MCF 10A (cell line): ENCODE measurements at regions not wholly inside any gene's neighbourhood (a gene's known extent, or its start where the extent isn't known, plus 50 kb on each side); places are given as distances from the start of the nearest gene placed in this dataset.
"Not testable (repeated sequence)": the region's sequence is repeated elsewhere in the genome, so short reads cannot be mapped to it uniquely, and the experiment has no call there.

Experiments
- BruUV-seq: library from RNA; stranded (reverse); fragments of 400-500 nt; replicated peaks from 2 replicates; lab custom pipeline; 2021; lab: Mats Ljungman, UMichigan
- CTCF ChIA-PET: fragments of 300-600 bp; sonication (Branson Sonifier 250); formaldehyde crosslinking; extraction: SDS; loops from one replicate; lab custom pipeline; 2021; ENCODE audit warnings: antibody characterized with exemption, inconsistent platforms; lab: Yijun Ruan, JAX
- POLR2A ChIA-PET: fragments of 300-600, 350-650 bp; sonication (Branson Sonifier 250); formaldehyde crosslinking; extraction: SDS; loops from one replicate; lab custom pipeline; 2020; ENCODE audit warnings: antibody characterized with exemption, inconsistent platforms; lab: Yijun Ruan, JAX
- DNase-seq: peaks from one replicate; pipeline ENCODE4 v3.0.0-alpha.2; 2018; ENCODE audit not compliant: unreplicated experiment
- H3K27ac Mint-ChIP-seq: one replicate; pipeline ENCODE4 v1.8.0; 2022; ENCODE audit warnings: mild to moderate bottlenecking, low read depth, mixed read lengths; ENCODE audit not compliant: unreplicated experiment
- H3K27me3 Mint-ChIP-seq: one replicate; pipeline ENCODE4 v1.8.0; 2022; ENCODE audit warnings: mixed read lengths; ENCODE audit not compliant: insufficient read depth, unreplicated experiment
- H3K36me3 Mint-ChIP-seq: one replicate; pipeline ENCODE4 v1.8.0; 2022; ENCODE audit warnings: mild to moderate bottlenecking, moderate library complexity, mixed read lengths; ENCODE audit not compliant: insufficient read depth, unreplicated experiment
- H3K4me1 Mint-ChIP-seq: one replicate; pipeline ENCODE4 v1.8.0; 2022; ENCODE audit warnings: mixed read lengths; ENCODE audit not compliant: insufficient read depth, unreplicated experiment
- H3K4me3 Mint-ChIP-seq: one replicate; pipeline ENCODE4 v1.8.0; 2022; ENCODE audit warnings: mild to moderate bottlenecking, moderate library complexity, mixed read lengths; ENCODE audit not compliant: unreplicated experiment
- H3K9me3 Mint-ChIP-seq: one replicate; pipeline ENCODE4 v1.8.0; 2022; ENCODE audit warnings: mixed read lengths; ENCODE audit not compliant: unreplicated experiment
- CTCF ChIP-seq: fragments of 200-600 bp; IDR thresholded peaks from one replicate; pipeline ENCODE4 v1.8.0; 2022; ENCODE audit warnings: antibody characterized with exemption, mild to moderate bottlenecking; ENCODE audit not compliant: unreplicated experiment
- intact Hi-C: fragments of 100-400 bp; cut with micrococcal nuclease; formaldehyde crosslinking; loops from 2 replicates; pipeline ENCODE4 v1.14.1; 2022

- Mint-ChIP-seq H3K27ac (no peak overlapping the region), H3K9me3 (peaks cover 5% of the 10 kb centered on the region), H3K27me3 (no peaks in the 10 kb centered on the region), H3K36me3 (no peaks in the 10 kb centered on the region), H3K4me1 (no peaks in the 10 kb centered on the region), H3K4me3 (no peak overlapping the region)
- POLR2A ChIA-PET = no interaction called here
- CTCF ChIA-PET = no interaction called here
- no TSS peak for BruUV-seq
- intact Hi-C loops = no loop called here
- no peak for DNase-seq
- TF ChIP-seq CTCF = no peak
Observed at GRCh38 chr18:47654988-47655387, 275.5 kb downstream of the SMAD2 start.

- H3K4me3 Mint-ChIP-seq = no peak overlapping the region
- no peak for TF ChIP-seq CTCF
- no peaks in the 10 kb centered on the region for H3K27me3 Mint-ChIP-seq
- no peaks in the 10 kb centered on the region for H3K4me1 Mint-ChIP-seq
- intact Hi-C loops = no loop called here
- H3K36me3 Mint-ChIP-seq = no peaks in the 10 kb centered on the region
- H3K27ac Mint-ChIP-seq = no peak overlapping the region
- no peaks in the 10 kb centered on the region for H3K9me3 Mint-ChIP-seq
- CTCF ChIA-PET = interaction anchor here (0.7 kb wide), 1 partner anchor 104 kb away, joined by 3 read pairs; no protein-coding TSS in a partner anchor
- BruUV-seq = no TSS peak
- no peak for DNase-seq
- POLR2A ChIA-PET = no interaction called here
Observed at GRCh38 chr18:47644896-47645295, 285.6 kb downstream of the SMAD2 start.

GRCh38 chr18:47637551-47637950, 292.9 kb downstream of the SMAD2 start:
- POLR2A ChIA-PET, BruUV-seq: not testable (repeated sequence)

GRCh38 chr18:47635416-47635815, 295.0 kb downstream of the SMAD2 start:
- Mint-ChIP-seq H3K27ac (no peak overlapping the region), H3K36me3 (no peaks in the 10 kb centered on the region), H3K4me1 (no peaks in the 10 kb centered on the region), H3K4me3 (no peak overlapping the region), H3K9me3 (no peaks in the 10 kb centered on the region), H3K27me3 (peaks cover 40% of the 10 kb centered on the region)
- ChIA-PET CTCF (no interaction called here), POLR2A (no interaction called here)
- no peak for TF ChIP-seq CTCF
- intact Hi-C loops = no loop called here
- no peak for DNase-seq
- BruUV-seq = no TSS peak

More at GRCh38 chr18:47637551-47637950, 292.9 kb downstream of the SMAD2 start:
- intact Hi-C loops, H3K4me1 Mint-ChIP-seq, H3K27ac Mint-ChIP-seq, CTCF ChIA-PET, H3K9me3 Mint-ChIP-seq, H3K36me3 Mint-ChIP-seq, DNase-seq, H3K4me3 Mint-ChIP-seq: not testable (repeated sequence)
- H3K27me3 Mint-ChIP-seq = peaks cover 32% of the 10 kb centered on the region
